Liver (tissue), 8 donors: ENCODE measurements at regions not wholly inside any gene's neighbourhood (a gene's known extent, or its start where the extent isn't known, plus 50 kb on each side); places are given as distances from the start of the nearest gene placed in this dataset.

Experiments used
- DNase-seq: peaks from one replicate; pipeline ENCODE4 v3.0.0-alpha.2; 2017; ENCODE audit warnings: low spot score
- H3K27ac ChIP-seq, 2 donors: one replicate each; pipeline ENCODE4 v1.7.0; 2013; ENCODE audit warnings: inconsistent platforms in 2 of 2, low read length in 2 of 2, control low read depth in 1 of 2, low read depth in 1 of 2, mild to moderate bottlenecking in 1 of 2
- H3K27me3 ChIP-seq, 4 donors: one replicate each; pipeline versions ENCODE4 v1.6.1 to v1.7.0; 2013; ENCODE audit warnings: low read length in 3 of 4, inconsistent platforms in 1 of 4, mild to moderate bottlenecking in 1 of 4, moderate library complexity in 1 of 4; ENCODE audit not compliant: control insufficient read depth in 4 of 4, insufficient read depth in 4 of 4
- H3K36me3 ChIP-seq, 4 donors: one replicate each; pipeline versions ENCODE4 v1.6.1 to v1.7.0; 2013; ENCODE audit warnings: low read length in 3 of 4, mild to moderate bottlenecking in 3 of 4, low read depth in 1 of 4, moderate library complexity in 1 of 4; ENCODE audit not compliant: control insufficient read depth in 4 of 4, insufficient read depth in 3 of 4
- H3K4me1 ChIP-seq, 4 donors: one replicate each; pipeline versions ENCODE4 v1.6.1 to v1.7.0; 2013; ENCODE audit warnings: low read length in 3 of 4, mild to moderate bottlenecking in 3 of 4, moderate library complexity in 1 of 4; ENCODE audit not compliant: control insufficient read depth in 4 of 4, insufficient read depth in 4 of 4
- H3K4me3 ChIP-seq, 3 donors: one replicate each; pipeline versions ENCODE4 v1.6.1 to v1.7.0; 2013; ENCODE audit warnings: low read length in 3 of 3, control low read depth in 1 of 3, low read depth in 1 of 3, mild to moderate bottlenecking in 1 of 3
- H3K9ac ChIP-seq, 2 donors: one replicate each; pipeline ENCODE4 v1.7.0; 2013; ENCODE audit warnings: low read length in 2 of 2, mild to moderate bottlenecking in 2 of 2, moderate library complexity in 2 of 2, control low read depth in 1 of 2, low read depth in 1 of 2
- H3K9me3 ChIP-seq, 4 donors: one replicate each; pipeline versions ENCODE4 v1.6.1 to v1.7.0; 2013; ENCODE audit warnings: low read length in 3 of 4; ENCODE audit not compliant: control insufficient read depth in 4 of 4
- EGR1 ChIP-seq, 2 donors: IDR thresholded peaks; 2 replicates each; pipeline ENCODE4 v1.6.1; 2016 to 2018; ENCODE audit warnings: antibody characterized with exemption in 2 of 2, low read depth in 2 of 2
- FOXA2 ChIP-seq: IDR thresholded peaks from 2 replicates; pipeline ENCODE4 v1.6.1; 2016; ENCODE audit warnings: antibody characterized with exemption
- GABPA ChIP-seq, 2 donors: IDR thresholded peaks in 1 of 2; conservative IDR thresholded peaks in 1 of 2; 2 replicates each; pipeline ENCODE4 v1.6.1; 2016; ENCODE audit warnings: antibody characterized with exemption in 2 of 2, mild to moderate bottlenecking in 1 of 2, moderate library complexity in 1 of 2
- HNF4A ChIP-seq, 2 donors: conservative IDR thresholded peaks; 2 replicates each; pipeline ENCODE4 v1.6.1; 2016; ENCODE audit warnings: antibody characterized with exemption in 2 of 2, mild to moderate bottlenecking in 2 of 2
- HNF4G ChIP-seq: IDR thresholded peaks from 2 replicates; pipeline ENCODE4 v1.6.1; 2016; ENCODE audit warnings: antibody characterized with exemption
- JUND ChIP-seq, 2 donors: IDR thresholded peaks; 2 replicates each; pipeline ENCODE4 v1.6.1; 2016; ENCODE audit warnings: antibody characterized with exemption in 2 of 2
- NR2F2 ChIP-seq: IDR thresholded peaks from 2 replicates; pipeline ENCODE4 v1.6.1; 2016; ENCODE audit warnings: antibody characterized with exemption
- RAD21 ChIP-seq, 2 donors: IDR thresholded peaks; 2 replicates each; pipeline ENCODE4 v1.6.1; 2016; ENCODE audit warnings: antibody characterized with exemption in 2 of 2, mild to moderate bottlenecking in 2 of 2
- RXRA ChIP-seq, 2 donors: IDR thresholded peaks; 2 replicates each; pipeline ENCODE4 v1.6.1; 2017 to 2018; ENCODE audit warnings: antibody characterized with exemption in 2 of 2, mild to moderate bottlenecking in 1 of 2
- SP1 ChIP-seq: IDR thresholded peaks from 2 replicates; pipeline ENCODE4 v1.6.1; 2018; ENCODE audit warnings: antibody characterized with exemption, mild to moderate bottlenecking
- TAF1 ChIP-seq: conservative IDR thresholded peaks from 2 replicates; pipeline ENCODE4 v1.6.1; 2016; ENCODE audit warnings: antibody characterized with exemption, mild to moderate bottlenecking
- YY1 ChIP-seq: IDR thresholded peaks from 2 replicates; pipeline ENCODE4 v1.6.1; 2016; ENCODE audit warnings: antibody characterized with exemption, mild to moderate bottlenecking
- WGBS: extraction: QIAGEN DNeasy Blood & Tissue Kit; methylation state at CpG from one replicate; pipeline ENCODE4 v1.1.7; 2013; 5-methylcytosine and 5-hydroxymethylcytosine counted together
- TF ChIP-seq, protein P1 (sequence below): IDR thresholded peaks from 2 replicates; pipeline ENCODE4 v1.6.1; 2016; ENCODE audit warnings: antibody characterized with exemption
- TF ChIP-seq, protein P2 (sequence below): IDR thresholded peaks from 2 replicates; pipeline ENCODE4 v1.6.1; 2016; ENCODE audit warnings: antibody characterized with exemption, mild to moderate bottlenecking
- TF ChIP-seq, protein P3 (sequence below): IDR thresholded peaks from 2 replicates; pipeline ENCODE4 v1.6.1; 2016; ENCODE audit warnings: antibody characterized with exemption
- TF ChIP-seq, protein P4 (sequence below): fragments of 150-350 bp; IDR thresholded peaks from 2 replicates; pipeline ENCODE4 v1.5.1; 2017; ENCODE audit warnings: improper control_type of control experiment, low read depth, low read length; ENCODE audit not compliant: missing input control
- TF ChIP-seq, protein P5 (sequence below): IDR thresholded peaks from 2 replicates; pipeline ENCODE4 v1.6.1; 2016; ENCODE audit warnings: antibody characterized with exemption
- donor health status: healthy.
- donor health status: healthy.
- donor health status: healthy.
- donor health status: healthy.
- donor health status: healthy.

DNA sequence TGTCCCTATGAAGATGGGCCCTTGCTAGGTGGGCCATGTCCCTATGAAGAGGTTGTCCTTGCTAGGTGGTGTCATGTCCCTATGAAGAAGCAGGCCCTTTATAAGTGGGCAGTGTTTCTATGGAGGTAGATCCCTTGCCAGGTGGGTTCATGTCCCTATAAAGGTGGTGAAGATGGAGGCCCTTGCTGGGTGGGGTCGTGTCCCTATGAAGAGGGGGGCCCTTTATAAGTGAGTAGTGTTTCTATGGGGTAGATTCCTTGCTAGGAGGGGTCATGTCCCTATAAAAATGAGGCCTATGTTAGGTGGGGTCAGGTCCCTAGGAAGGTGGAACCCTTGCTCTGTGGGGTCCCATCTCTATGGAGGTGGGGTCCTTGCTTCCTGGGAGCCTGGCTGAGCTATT is 283.4 kb upstream of the IRX2 start:
- no peaks in the 10 kb centered on the region for H3K27me3 ChIP-seq
- H3K9me3 ChIP-seq, result peaks cover 0 to 3% (median 0%) of the 10 kb centered on the region in 4 donors
- TF ChIP-seq GABPA (IDR thresholded peaks at IDR 0.05 in 1 of 2, conservative IDR thresholded peaks at IDR 0.05 in 1 of 2), result no peak
- TF ChIP-seq FOXA2, result no peak
- no peak for TF ChIP-seq JUND (IDR thresholded peaks at IDR 0.05)
- TF ChIP-seq, protein P1, sequence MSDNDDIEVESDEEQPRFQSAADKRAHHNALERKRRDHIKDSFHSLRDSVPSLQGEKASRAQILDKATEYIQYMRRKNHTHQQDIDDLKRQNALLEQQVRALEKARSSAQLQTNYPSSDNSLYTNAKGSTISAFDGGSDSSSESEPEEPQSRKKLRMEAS, result no peak
- no peak for TF ChIP-seq RAD21 (IDR thresholded peaks at IDR 0.05)
- no peak for TF ChIP-seq NR2F2
- no peak for TF ChIP-seq YY1
- TF ChIP-seq, protein P2, sequence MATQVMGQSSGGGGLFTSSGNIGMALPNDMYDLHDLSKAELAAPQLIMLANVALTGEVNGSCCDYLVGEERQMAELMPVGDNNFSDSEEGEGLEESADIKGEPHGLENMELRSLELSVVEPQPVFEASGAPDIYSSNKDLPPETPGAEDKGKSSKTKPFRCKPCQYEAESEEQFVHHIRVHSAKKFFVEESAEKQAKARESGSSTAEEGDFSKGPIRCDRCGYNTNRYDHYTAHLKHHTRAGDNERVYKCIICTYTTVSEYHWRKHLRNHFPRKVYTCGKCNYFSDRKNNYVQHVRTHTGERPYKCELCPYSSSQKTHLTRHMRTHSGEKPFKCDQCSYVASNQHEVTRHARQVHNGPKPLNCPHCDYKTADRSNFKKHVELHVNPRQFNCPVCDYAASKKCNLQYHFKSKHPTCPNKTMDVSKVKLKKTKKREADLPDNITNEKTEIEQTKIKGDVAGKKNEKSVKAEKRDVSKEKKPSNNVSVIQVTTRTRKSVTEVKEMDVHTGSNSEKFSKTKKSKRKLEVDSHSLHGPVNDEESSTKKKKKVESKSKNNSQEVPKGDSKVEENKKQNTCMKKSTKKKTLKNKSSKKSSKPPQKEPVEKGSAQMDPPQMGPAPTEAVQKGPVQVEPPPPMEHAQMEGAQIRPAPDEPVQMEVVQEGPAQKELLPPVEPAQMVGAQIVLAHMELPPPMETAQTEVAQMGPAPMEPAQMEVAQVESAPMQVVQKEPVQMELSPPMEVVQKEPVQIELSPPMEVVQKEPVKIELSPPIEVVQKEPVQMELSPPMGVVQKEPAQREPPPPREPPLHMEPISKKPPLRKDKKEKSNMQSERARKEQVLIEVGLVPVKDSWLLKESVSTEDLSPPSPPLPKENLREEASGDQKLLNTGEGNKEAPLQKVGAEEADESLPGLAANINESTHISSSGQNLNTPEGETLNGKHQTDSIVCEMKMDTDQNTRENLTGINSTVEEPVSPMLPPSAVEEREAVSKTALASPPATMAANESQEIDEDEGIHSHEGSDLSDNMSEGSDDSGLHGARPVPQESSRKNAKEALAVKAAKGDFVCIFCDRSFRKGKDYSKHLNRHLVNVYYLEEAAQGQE, result no peak
- no peak for TF ChIP-seq SP1
- TF ChIP-seq HNF4G, result no peak
- TF ChIP-seq, protein P3, sequence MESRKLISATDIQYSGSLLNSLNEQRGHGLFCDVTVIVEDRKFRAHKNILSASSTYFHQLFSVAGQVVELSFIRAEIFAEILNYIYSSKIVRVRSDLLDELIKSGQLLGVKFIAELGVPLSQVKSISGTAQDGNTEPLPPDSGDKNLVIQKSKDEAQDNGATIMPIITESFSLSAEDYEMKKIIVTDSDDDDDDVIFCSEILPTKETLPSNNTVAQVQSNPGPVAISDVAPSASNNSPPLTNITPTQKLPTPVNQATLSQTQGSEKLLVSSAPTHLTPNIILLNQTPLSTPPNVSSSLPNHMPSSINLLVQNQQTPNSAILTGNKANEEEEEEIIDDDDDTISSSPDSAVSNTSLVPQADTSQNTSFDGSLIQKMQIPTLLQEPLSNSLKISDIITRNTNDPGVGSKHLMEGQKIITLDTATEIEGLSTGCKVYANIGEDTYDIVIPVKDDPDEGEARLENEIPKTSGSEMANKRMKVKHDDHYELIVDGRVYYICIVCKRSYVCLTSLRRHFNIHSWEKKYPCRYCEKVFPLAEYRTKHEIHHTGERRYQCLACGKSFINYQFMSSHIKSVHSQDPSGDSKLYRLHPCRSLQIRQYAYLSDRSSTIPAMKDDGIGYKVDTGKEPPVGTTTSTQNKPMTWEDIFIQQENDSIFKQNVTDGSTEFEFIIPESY, result no peak
- TF ChIP-seq, protein P4, sequence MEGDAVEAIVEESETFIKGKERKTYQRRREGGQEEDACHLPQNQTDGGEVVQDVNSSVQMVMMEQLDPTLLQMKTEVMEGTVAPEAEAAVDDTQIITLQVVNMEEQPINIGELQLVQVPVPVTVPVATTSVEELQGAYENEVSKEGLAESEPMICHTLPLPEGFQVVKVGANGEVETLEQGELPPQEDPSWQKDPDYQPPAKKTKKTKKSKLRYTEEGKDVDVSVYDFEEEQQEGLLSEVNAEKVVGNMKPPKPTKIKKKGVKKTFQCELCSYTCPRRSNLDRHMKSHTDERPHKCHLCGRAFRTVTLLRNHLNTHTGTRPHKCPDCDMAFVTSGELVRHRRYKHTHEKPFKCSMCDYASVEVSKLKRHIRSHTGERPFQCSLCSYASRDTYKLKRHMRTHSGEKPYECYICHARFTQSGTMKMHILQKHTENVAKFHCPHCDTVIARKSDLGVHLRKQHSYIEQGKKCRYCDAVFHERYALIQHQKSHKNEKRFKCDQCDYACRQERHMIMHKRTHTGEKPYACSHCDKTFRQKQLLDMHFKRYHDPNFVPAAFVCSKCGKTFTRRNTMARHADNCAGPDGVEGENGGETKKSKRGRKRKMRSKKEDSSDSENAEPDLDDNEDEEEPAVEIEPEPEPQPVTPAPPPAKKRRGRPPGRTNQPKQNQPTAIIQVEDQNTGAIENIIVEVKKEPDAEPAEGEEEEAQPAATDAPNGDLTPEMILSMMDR, result no peak
- TF ChIP-seq, protein P5, sequence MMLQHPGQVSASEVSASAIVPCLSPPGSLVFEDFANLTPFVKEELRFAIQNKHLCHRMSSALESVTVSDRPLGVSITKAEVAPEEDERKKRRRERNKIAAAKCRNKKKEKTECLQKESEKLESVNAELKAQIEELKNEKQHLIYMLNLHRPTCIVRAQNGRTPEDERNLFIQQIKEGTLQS, result no peak
- TF ChIP-seq TAF1, result no peak
- TF ChIP-seq HNF4A (conservative IDR thresholded peaks at IDR 0.05), result no peak
- WGBS, result 40% methylated on average over 1 of the region's 1 CpG
- no peak for DNase-seq
- no peaks in the 10 kb centered on the region for H3K36me3 ChIP-seq
- H3K27ac ChIP-seq, result no peak overlapping the region
- no peak overlapping the region for H3K9ac ChIP-seq
- no peaks in the 10 kb centered on the region for H3K4me1 ChIP-seq
- H3K4me3 ChIP-seq, result no peak overlapping the region

DNA sequence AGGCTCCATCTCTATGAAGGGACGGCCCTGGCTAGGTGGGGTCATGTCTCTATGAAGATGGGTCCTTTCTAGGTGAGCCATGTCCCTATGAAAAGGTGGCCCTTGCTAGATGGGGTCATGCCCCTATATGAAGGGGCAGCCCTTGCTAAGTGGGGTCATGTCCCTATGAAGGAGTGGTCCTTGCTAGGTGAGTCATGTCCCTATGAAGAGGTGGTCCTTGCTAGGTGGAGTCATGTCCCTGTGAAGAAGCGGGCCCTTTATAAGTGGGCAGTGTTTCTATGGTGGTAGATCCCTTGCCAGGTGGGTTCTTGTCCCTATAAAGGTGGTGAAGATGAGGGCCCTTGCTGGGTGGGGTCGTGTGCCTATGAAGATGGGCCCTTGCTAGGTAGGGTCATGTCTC is 283.0 kb upstream of the IRX2 start:
- no peaks in the 10 kb centered on the region for H3K4me1 ChIP-seq
- no peak overlapping the region for H3K9ac ChIP-seq
- H3K27me3 ChIP-seq, result no peaks in the 10 kb centered on the region
- peaks cover 0 to 3% (median 0%) of the 10 kb centered on the region in 4 donors for H3K9me3 ChIP-seq
- no peaks in the 10 kb centered on the region for H3K36me3 ChIP-seq
- no peak overlapping the region for H3K4me3 ChIP-seq
- DNase-seq, result no peak
- H3K27ac ChIP-seq, result no peak overlapping the region
- 66% methylated on average over 3 of the region's 3 CpGs for WGBS
- TF ChIP-seq RXRA (IDR thresholded peaks at IDR 0.05) (no peak), HNF4A (conservative IDR thresholded peaks at IDR 0.05) (no peak), YY1 (no peak), HNF4G (no peak), RAD21 (IDR thresholded peaks at IDR 0.05) (no peak), NR2F2 (no peak), TAF1 (no peak), GABPA (IDR thresholded peaks at IDR 0.05 in 1 of 2, conservative IDR thresholded peaks at IDR 0.05 in 1 of 2) (no peak), FOXA2 (no peak), EGR1 (IDR thresholded peaks at IDR 0.05; ENCODE audit: low read depth in 2 of 2) (no peak)
- TF ChIP-seq, protein P3, result no peak
- TF ChIP-seq, protein P4, result no peak
- TF ChIP-seq, protein P5, result no peak
